Ammon's horn (tissue), 1 donor: ENCODE measurements at regions not wholly inside any gene's neighbourhood (a gene's known extent, or its start where the extent isn't known, plus 50 kb on each side); places are given as distances from the start of the nearest gene placed in this dataset.

Experiments
- DNase-seq: peaks from one replicate; pipeline ENCODE4 v3.0.0-alpha.2; 2016; ENCODE audit warnings: low spot score

DNA sequence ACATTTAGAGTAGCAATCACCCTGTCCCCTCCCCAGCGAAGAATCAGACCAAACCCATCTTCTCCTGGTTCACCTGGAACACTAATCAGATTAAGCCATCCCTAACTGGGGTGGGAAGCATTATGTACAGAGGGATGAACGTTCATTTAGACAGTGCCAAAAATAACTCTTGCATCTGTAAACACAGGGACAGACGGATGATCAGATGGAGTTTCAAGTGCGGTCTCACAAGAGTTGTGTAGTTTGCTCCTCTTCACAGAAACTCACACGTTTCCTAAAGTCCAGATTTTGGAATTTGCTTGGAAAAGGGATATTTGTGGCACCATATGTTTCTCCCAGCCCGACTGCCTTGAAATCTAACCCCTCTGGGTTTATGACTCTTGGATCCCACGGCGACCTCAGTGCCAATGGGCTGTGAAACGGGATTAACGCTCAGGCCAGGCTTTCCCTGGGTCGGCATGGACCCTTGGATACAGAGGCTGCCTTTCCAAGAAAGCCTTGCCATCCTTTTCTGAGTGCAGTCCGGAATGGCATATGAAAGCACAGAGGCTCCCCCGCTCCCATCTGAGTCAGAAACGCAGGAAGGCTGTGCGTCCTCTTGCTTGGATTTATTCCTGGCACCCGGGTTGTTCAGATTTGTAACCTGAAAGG is 293.2 kb upstream of the HABP2 start:
- no peak for DNase-seq

DNA sequence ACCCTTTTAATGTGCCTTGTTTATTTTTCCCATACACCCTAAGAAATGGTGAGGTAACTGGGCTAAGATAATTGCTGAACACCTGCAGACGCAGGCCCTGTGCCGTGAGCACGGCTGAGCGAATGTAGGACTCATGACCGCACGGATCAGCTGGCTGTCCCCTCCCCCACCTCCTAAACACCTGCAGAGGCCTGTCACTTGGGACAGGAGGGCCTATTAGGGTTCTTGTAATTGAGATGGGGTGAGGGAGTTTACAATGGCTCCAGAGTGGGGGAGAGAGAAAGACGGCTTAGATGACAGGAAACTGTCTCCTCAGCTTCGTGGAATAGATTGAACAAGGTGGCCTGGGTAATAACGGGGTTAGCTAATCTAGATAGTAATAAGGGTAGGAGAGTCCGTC is 291.7 kb upstream of the HABP2 start:
- no peak for DNase-seq

DNA sequence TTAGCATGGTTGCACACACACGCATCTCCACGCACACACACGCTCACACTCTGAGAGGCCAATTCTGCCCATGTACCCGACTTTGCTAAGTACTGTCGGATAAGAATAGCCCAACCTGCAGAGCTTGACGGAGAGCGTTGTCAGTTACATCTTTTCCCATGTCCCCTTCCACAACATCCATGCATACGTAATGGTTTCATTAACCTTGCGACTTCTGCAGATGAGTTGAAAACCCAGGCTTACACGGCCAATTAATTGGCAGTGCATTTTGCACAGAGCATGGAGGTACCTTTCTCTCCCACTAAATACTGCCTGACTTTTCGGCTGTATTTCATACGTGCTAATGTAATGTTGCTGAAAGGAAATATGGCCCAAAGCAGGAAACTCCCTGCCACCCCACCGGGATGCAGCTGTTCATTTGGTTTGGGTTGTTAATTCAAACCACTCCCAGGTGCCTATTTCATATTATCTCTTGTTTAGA is 291.2 kb upstream of the HABP2 start:
- no peak for DNase-seq

DNA sequence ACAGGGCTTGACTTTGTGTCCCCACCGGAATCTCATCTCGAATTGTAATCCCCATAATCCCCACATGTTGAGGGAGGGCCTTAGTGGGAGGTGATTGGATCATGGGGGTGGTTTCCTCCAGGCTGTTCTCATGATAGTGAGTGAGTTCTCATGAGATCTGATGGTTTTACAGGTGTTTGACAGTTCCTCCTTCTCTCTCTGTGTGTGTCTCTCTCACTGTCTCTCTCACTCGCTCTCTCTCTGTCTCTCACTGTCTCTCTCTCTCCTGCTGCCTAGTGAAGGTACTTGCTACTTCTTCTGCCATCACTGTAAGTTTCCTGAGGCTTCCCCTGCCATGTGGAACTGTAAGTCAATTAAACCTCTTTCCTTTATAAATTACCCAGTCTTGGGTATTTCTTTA is 289.8 kb upstream of the HABP2 start:
- no peak for DNase-seq

DNA sequence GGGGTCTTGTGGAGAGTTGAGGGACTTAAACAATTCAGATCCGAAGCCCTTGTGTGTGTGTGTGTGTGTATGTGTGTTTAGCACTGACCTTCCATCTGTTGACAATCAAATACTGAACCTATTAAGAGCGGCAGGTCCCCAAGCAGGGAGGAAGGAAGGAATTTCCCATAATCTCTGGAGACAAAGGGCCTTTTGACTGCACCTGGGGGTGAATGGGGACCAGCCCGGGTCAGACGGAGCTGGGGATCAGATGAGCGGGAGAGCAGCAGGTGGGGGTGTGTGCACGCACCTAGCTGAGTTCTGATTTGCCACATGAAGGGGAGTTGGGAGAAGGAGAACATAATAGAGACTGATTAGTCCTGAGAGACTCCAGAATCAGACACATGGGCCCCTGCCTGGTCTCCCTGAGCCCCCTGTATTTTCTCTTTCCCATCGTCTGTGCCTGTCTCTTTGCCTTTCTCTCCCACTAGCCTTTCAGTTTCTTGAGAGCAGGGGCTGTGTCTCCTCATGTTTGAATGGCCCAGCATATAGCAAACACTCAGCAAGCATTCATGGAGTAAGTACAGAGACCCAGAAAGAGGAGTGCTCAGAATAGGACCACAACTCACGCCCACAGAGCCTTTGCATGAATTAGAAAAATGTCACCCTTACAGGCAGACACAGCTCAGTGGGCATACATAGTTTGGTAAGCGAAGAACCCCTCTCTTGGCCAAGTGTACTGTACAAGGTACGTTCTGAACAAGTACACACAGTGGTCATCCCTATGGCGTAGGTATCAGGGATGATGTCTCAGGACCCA is 288.3 kb upstream of the HABP2 start:
- DNase-seq, result no peak

DNA sequence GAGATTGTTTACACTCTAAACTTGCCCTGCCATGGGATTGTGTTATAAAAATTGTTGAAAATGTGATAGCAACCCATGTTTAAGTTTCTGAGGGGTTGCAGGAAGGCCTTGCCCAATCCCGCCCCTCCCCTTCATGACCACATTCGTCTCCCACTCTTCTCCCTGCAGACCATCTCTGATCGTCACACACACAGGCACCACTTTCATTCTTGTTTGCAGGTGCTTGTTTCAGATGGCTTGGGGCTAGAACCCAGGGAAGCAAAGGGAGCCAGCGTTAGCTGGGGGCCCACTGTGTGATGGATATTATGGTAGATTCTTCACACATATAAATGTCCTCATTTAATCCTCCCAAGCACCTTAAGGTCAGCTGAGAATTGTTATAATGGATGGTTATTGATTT is 286.7 kb upstream of the HABP2 start:
- DNase-seq, result no peak

DNA sequence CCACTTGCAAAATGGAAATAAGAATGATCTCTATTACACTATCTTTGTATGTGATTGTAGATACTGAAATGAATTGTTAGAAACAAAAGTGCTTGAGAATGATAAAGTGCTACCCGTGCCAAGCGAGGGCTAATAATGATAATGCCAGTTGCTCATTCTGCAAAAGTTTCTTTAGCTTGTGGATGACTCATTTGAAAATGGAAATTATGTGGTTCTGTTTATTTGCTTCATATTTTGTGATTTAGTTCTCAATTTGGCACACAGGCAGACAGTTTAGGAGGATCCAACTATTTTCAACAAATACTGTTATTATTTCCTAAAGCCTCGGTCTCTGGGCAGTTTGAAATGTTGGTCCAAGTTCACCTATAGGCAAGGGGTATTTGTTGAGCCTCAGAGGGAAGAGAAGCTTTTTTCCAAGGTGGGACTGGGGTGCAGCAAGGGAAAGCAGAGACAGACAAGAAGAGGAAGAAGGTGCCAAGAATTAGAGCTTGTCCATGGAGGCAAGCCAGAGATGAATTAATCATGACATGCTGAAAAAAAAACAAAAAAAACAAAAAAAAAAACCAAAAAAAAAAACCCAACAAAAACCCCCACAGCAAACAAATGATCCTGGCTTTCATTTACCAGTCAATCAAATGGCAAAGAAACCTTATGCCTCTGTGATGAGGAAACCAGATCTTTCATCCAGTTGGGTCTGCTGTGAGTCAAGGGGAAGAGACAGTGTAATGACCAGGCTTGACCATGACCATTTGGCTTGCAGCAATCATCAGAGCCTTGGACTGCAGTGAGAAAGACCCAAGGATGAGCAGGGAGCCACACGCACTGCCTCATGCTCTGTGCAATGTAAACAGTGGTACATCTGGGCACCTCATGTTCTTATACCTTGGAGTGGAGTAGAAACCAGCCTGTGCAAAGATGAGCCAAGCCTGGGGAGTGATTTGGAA is 285.0 kb upstream of the HABP2 start:
- DNase-seq, result peak; percentile 31

DNA sequence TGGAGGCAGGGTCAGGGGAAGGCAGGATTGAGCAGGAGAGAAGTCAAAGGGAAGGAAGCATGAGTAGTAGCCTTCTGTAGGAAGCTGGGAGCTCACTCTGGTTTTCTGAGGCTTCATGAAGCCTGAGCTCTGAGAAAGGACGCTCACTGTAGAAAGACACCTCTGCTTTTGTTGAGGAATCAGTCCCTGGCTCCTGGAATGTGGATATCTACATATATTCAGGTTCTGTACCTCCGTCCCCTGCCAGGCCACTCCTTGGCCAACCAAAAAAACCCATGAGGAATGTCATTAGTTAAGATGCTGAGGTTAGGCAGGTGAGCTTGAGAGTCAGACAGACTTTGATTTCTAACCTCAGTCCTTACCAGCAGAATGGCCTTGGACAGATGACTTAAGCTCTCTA is 283.5 kb upstream of the HABP2 start:
- no peak for DNase-seq

DNA sequence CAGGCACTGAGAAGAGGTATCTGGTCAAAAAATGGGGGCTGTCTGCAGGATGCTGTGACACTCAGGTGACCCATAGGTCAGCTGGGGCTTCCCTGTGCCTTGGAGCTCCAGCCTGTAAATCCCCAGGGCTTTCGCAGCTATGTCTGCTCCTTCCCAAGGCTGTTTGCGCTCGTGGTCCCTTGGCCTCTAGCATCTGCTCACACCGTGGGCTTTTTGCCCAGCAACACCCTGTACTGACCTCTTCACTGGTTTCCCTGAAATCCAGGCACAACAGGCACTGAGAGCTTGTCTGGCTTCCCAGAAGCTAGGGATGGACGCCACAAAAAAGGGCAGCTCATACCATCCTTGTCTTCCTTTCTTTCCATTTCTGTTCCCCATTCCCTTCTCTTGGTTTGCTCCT is 280.3 kb upstream of the HABP2 start:
- no peak for DNase-seq

DNA sequence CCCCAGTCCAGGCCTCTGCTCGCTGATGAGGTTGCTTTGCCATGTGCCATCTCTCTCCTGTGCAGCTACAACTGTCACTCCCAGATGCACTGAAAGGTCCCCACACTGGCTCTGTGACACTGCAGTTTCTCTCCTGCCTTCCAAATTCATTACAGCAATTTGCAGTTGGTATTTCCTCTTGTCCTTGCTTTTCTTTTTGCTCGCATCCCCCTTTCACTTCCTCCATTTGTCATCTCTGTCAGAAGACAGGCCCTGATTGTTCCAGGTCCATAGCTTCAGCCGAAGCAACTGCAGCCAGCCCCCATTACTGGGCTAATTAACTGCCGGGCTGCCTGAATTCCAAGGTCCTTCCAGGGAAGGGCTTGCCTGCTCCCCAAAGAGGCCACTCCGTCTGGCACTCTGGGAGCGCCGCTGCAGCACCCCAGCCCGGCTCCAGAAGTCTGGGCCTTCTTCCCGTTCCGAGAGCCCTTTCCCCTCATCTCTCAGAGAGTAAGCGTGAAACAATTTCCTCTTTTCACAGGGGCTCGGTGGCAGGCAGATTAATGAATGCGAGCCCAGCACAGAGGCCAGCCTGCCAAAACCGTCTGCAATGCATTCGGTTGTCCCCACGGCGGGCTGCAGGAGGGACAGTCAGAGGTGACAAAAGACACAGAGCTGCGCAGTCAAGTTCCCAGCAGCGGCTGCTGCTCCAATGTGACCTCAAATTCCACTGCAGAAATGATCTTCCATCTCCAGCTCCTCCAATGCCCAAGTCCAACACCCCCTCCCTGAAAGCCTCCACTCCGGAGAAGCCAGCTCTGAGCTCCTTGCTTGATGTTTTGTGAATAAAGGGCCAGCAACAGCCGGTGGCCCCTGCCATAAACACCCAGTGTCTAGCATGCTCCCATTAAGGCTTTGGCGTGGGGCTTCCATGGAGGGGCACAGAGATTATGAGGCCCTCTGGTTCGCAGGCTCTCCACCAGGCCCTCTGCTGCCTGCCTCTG is 279.4 kb upstream of the HABP2 start:
- peak; percentile 83 for DNase-seq

DNA sequence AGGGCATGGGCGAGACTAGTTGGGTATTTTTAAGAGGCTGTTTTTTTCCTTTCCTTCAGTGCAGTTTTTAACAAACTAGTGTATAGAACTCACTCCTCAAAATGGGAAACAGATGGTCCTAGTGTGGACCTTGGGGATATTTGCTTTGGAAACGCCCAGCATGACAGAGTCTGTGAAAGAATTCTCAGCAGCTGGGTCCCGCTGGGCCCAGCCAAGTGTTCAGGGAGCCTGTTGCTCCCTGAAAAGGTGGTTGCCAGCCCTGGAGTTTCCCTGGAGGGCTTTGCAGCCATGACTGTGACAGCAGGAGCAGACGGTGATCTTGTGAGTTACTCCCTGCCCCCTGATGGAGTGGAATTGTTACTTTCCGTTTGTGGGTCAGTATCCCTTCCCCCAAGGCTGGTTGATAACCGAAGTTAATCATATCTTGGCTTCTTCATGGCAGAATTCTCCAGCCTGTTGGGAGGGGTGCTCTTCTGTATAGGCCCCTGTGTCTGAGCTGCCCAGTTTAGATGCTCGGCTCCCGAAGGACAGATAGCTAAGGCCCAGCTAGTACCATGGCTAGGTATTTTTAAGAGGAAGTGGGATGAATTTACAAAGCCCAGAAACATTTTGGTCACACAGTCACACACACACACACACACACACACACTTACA is 278.6 kb upstream of the HABP2 start:
- no peak for DNase-seq

DNA sequence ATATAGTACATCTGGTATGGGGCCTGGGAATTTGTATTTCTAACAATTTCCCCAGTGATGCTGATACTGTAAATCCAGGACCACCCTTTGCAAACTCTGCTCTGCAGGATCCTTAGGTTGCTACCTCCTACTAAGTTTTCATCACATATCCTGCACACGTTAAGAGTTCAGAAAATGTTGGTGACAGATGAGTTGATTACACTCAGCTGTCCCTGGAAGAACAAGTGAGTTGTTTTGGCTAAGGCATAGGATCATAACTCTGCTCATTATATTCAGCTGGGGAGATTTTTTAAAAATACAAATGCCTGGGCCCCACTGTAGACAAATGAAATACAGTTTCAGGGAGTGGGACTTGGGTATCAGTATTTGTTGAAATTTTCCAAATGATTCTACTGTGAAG is 274.6 kb upstream of the HABP2 start:
- DNase-seq, result no peak

DNA sequence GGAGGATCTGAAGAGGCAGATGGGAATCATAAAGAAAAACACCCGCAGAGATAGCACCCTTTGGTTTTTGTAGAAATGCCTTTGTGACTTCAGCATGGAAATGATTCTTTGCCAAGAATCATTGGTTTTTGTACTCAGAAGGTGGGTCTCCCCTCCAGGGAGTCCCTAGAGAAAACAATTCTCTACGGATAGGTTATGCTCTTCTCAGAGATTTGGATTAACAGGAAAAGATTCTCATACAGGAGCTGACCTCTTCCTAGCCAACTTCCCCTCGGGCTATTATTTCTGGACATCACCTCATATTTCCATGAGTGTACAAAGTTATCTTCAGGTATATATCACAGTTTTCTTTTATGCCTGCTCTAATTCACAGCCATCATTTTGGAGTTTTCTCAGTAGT is 274.2 kb upstream of the HABP2 start:
- DNase-seq, result no peak

DNA sequence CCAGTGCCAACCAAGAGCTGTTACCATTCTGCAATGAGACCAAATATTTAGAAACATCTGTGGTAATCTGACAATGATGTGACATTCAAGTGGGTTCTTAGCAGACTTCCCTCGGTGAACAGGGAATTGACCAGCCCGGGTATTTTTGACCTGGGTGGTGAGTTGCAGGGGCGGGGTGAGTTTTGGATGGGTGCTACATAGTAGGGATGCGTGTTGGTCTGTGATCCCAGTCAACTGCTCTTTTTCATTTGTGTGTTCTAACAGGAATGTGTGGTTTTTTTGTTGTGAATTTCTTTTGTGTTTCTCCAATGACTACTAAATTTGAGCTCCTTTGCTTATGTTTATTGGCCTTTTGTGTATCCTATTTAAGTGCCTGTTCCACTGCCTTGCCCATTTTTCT is 273.6 kb upstream of the HABP2 start:
- no peak for DNase-seq

DNA sequence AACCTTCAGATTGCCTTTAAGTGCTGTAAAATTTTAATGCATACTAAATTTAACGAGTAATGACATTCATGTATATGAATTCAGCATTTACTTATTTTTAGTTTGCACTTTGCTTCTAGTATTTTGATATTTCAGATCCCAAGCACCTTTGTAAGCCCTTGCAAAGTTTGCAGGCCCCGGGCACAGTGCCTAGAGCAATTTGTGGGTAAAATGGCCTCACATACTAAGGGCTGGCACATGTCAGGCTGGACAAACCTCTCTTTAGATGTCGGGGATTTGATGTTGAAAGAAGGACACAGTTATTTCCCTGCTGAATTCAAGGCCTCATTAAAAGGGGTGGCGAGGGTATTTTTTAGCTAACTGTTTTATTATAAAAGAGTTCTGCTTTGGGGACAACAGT is 270.3 kb upstream of the HABP2 start:
- DNase-seq, result no peak

DNA sequence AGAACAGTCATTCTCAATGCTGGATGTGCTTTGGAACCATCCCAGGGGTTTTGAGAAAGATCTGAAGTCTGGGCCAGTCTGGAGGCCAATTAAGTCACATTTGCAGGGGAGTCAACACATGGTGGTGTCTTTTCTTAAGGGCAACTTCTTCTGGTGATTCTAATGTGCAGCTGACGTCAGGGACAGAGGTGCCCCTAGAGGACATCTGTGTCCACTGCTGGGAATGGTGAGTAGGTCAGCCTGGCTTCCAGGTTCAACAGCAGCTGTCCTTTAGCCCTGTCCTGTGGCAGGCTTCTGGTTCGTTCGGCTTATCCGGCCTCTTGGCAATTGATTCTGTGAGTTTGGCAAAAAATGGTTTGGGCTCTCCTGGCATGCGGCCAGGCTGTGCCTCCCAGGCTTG is 269.7 kb upstream of the HABP2 start:
- DNase-seq, result no peak

DNA sequence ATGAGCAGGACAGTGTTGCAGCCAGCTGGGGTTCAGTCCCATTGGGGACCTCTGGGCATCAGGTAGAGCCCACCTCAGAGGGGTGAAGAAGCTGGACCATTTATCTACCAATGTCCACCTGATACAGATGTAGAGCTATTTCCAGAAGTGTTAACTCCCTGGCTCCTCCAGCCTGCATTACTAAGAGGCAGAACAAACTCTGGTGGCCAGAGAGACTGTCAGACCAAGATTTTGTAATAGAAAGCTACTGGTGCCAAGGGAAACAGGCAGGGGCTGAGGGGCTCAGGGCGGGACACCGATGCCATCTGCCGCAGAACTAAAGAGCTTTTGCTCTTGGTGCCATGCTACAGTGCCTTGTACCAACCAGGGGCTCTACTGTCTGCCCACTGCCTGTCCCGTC is 268.2 kb upstream of the HABP2 start:
- DNase-seq, result no peak

DNA sequence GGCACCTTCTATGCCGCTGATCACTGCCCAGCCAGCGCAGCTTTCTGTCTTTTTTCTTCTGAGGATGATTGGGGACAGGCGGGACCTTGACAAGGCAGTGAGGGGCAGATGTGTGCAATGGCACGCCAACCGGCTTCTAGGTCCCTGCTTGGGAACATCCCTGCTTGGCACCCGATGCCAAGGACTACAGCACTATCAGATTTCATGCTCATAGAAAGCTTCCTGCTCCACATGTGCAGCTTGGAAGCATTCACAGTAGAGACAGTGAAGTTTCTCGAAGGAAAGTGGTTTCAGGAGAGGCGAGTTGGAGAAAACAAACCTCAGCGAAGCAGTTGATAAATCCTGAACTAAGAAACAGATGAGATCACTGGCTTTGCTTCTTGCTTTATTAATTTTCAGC is 267.5 kb upstream of the HABP2 start:
- no peak for DNase-seq

DNA sequence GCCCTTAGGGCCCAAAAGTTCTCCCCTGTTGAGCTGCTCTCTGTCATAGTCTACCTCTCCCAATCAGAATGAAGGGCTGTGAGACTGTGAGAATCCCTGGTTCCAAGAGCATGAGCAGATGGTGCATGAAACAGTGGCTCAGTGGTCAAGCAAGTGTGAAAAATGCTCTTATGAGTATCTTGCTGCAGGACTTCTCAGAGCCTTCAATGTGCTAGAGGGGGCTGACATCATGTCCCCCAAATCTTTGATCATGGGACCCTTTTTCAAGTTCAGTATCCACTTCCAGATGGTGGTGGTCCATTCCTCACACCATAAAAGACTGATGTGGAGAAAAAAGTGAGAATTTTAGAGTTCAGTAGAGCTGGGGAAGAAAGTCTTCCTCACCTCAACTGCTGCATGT is 265.3 kb upstream of the HABP2 start:
- DNase-seq, result no peak

DNA sequence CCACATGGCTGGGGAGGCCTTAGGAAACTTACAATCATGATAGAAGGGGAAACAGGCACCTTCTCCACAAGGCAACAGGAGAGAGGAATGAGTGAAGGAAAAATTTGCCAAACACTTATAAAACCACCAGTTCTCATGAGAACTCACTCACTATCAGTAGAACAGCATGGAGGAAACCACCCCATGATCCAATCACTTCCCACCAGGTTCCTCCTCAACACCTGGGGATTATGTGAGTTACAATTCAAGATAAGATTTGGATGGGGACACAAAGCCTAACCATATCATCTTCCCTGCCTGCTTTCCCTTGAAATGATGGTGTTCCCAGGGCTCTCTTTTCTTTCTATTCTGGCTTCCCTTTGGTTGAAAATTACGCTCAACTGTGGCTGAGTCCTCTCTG is 262.7 kb upstream of the HABP2 start:
- DNase-seq, result no peak

DNA sequence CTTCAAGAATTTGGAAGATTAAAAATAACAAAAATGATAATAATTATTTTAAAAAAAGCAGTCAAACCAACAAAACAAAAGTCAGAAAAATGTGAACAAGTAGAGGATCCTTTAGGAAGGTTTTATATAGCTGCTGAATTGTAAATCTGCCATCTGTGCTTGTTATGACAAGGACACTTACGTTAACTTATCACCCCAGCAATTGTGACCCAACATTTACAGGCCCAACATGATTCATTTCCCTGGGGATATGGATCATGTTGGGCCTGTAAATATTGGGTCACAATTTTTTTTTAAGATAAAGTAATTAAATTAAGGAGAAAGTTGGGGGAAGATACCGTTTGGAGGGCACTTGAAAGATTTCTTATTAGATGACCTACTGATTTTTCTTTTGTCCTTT is 261.4 kb upstream of the HABP2 start:
- DNase-seq, result no peak
